SK-N-SH (cell line): ENCODE measurements at regions not wholly inside any gene's neighbourhood (a gene's known extent, or its start where the extent isn't known, plus 50 kb on each side); places are given as distances from the start of the nearest gene placed in this dataset.

ENCODE experiments used
- CTCF ChIA-PET: fragments of 300-600, 350-600 bp; formaldehyde crosslinking; extraction: SDS; loops from one replicate; lab custom pipeline; 2021; lab: Yijun Ruan, JAX
- POLR2A ChIA-PET: fragments of 350-600 bp; sonication (Branson Sonifier 250); formaldehyde crosslinking; extraction: SDS; loops from one replicate; lab custom pipeline; 2020; ENCODE audit warnings: antibody characterized with exemption, inconsistent platforms; lab: Yijun Ruan, JAX
- DNase-seq: peaks from one replicate; pipeline ENCODE4 v3.0.0; 2012
- H2AFZ ChIP-seq: fragments of 200-600 bp; sonication (generic); 2 replicates; pipeline ENCODE4 v1.8.1; 2016; ENCODE audit warnings: antibody characterized with exemption, mild to moderate bottlenecking, low read depth
- H3F3A ChIP-seq: fragments of 200-600 bp; sonication (generic); replicated peaks from 2 replicates; pipeline ENCODE3; 2016; ENCODE audit warnings: antibody characterized with exemption, mild to moderate bottlenecking; ENCODE audit not compliant: insufficient read depth
- H3K27ac ChIP-seq, 2 experiments: fragments of 200-500 bp in 1 of 2; fragments of 200-600 bp in 1 of 2; sonication (Bioruptor generic) in 1 of 2; sonication (generic), shearing (Covaris generic) in 1 of 2; 2 replicates each; pipeline versions ENCODE4 v1.5.1 to v1.6.1; 2014 to 2016; ENCODE audit warnings: low read depth in 2 of 2, inconsistent platforms in 1 of 2, low read length in 1 of 2, mild to moderate bottlenecking in 1 of 2, mixed read lengths in 1 of 2
- H3K27me3 ChIP-seq: fragments of 200-600 bp; sonication (generic), shearing (Covaris generic); 2 replicates; pipeline ENCODE4 v1.6.1; 2016; ENCODE audit warnings: mixed run types; ENCODE audit not compliant: insufficient read depth
- H3K36me3 ChIP-seq, 2 experiments: fragments of 200-500 bp in 1 of 2; fragments of 200-600 bp in 1 of 2; sonication (Bioruptor generic) in 1 of 2; sonication (generic) in 1 of 2; replicated peaks in 1 of 2; 2 replicates each; pipeline versions ENCODE3 to v1.5.1; 2014 to 2016; ENCODE audit warnings: low read length in 1 of 2, mild to moderate bottlenecking in 1 of 2; ENCODE audit not compliant: insufficient read depth in 2 of 2, control insufficient read depth in 1 of 2
- H3K4me1 ChIP-seq, 2 experiments: fragments of 200-500 bp in 1 of 2; fragments of 200-600 bp in 1 of 2; sonication (Bioruptor generic) in 1 of 2; sonication (generic), shearing (Covaris generic) in 1 of 2; 2 replicates each; pipeline versions ENCODE4 v1.5.1 to v1.6.1; 2014 to 2016; ENCODE audit warnings: low read depth in 1 of 2, low read length in 1 of 2, mixed run types in 1 of 2; ENCODE audit not compliant: insufficient read depth in 2 of 2, control insufficient read depth in 1 of 2
- H3K4me2 ChIP-seq: fragments of 200-600 bp; sonication (generic), shearing (Covaris generic); 2 replicates; pipeline ENCODE4 v1.6.1; 2017; ENCODE audit warnings: mixed run types
- H3K4me3 ChIP-seq, 2 experiments: fragments of 200-500 bp in 1 of 2; fragments of 200-600 bp in 1 of 2; sonication (Bioruptor generic) in 1 of 2; sonication (generic), shearing (Covaris generic) in 1 of 2; 2 replicates each; pipeline versions ENCODE4 v1.5.1 to v1.8.1; 2014 to 2016; ENCODE audit warnings: low read depth in 2 of 2, inconsistent platforms in 1 of 2, low read length in 1 of 2, mild to moderate bottlenecking in 1 of 2, mixed read lengths in 1 of 2, moderate library complexity in 1 of 2
- H3K79me2 ChIP-seq: fragments of 200-600 bp; sonication (generic); 2 replicates; pipeline ENCODE4 v1.8.1; 2017; ENCODE audit warnings: mild to moderate bottlenecking; ENCODE audit not compliant: insufficient read depth
- H3K9ac ChIP-seq: fragments of 200-600 bp; sonication (generic); 2 replicates; pipeline ENCODE4 v1.6.1; 2017; ENCODE audit warnings: mixed run types
- H3K9me2 ChIP-seq: fragments of 200-600 bp; sonication (generic); 2 replicates; pipeline ENCODE4 v1.6.1; 2017; ENCODE audit warnings: mixed run types
- H3K9me3 ChIP-seq: fragments of 200-600 bp; sonication (generic); 2 replicates; pipeline ENCODE4 v1.6.1; 2017; ENCODE audit warnings: mixed run types, mild to moderate bottlenecking, moderate library complexity
- H4K20me1 ChIP-seq: fragments of 200-600 bp; sonication (generic); 2 replicates; pipeline ENCODE4 v1.6.1; 2017; ENCODE audit warnings: mild to moderate bottlenecking, mixed run types; ENCODE audit not compliant: insufficient read depth
- CHD2 ChIP-seq: fragments of 150-350 bp; IDR thresholded peaks from 2 replicates; pipeline ENCODE4 v1.6.1; 2018; ENCODE audit warnings: low read length; ENCODE audit not compliant: partially characterized antibody
- EP300 ChIP-seq, 2 experiments: IDR thresholded peaks; 2 replicates each; pipeline versions ENCODE4 v1.4.0 to v1.6.1; 2012; ENCODE audit warnings: borderline replicate concordance in 1 of 2, low read depth in 1 of 2, low read length in 1 of 2
- FOXJ3 ChIP-seq: sonication (generic); formaldehyde crosslinking; IDR thresholded peaks from 2 replicates; pipeline ENCODE4 v1.5.1; 2020; ENCODE audit warnings: mild to moderate bottlenecking, missing genetic modification reagents
- GATA2 ChIP-seq: sonication (generic); formaldehyde crosslinking; IDR thresholded peaks from 2 replicates; pipeline ENCODE4 v1.5.0; 2020; ENCODE audit warnings: mild to moderate bottlenecking, missing genetic modification reagents
- MAX ChIP-seq: IDR thresholded peaks from 2 replicates; pipeline ENCODE4 v1.4.0; 2012; ENCODE audit warnings: low read depth
- MEF2A ChIP-seq: IDR thresholded peaks from 2 replicates; pipeline ENCODE4 v1.4.0; 2012; ENCODE audit warnings: low read depth, borderline replicate concordance
- MXI1 ChIP-seq: IDR thresholded peaks from 2 replicates; pipeline ENCODE4 v1.6.1; 2012; ENCODE audit warnings: mild to moderate bottlenecking, low read depth, low read length, improper control_type of control experiment
- POLR2AphosphoS5 ChIP-seq: IDR thresholded peaks from 2 replicates; pipeline ENCODE4 v1.6.1; 2012; ENCODE audit warnings: low read depth, low read length
- RAD21 ChIP-seq: IDR thresholded peaks from 2 replicates; pipeline ENCODE4 v1.6.1; 2012; ENCODE audit warnings: mild to moderate bottlenecking, low read length
- RCOR1 ChIP-seq: fragments of 150-350 bp; IDR thresholded peaks from 2 replicates; pipeline ENCODE4 v1.6.1; 2017; ENCODE audit warnings: antibody characterized with exemption, low read length
- REST ChIP-seq: IDR thresholded peaks from 2 replicates; pipeline ENCODE4 v1.6.1; 2012; ENCODE audit warnings: mild to moderate bottlenecking, low read depth, low read length, moderate library complexity
- SIN3A ChIP-seq: IDR thresholded peaks from 2 replicates; pipeline ENCODE4 v1.6.1; 2012; ENCODE audit warnings: low read depth, mild to moderate bottlenecking, low read length, moderate library complexity, borderline replicate concordance
- TCF12 ChIP-seq: IDR thresholded peaks from 2 replicates; pipeline ENCODE4 v1.4.0; 2012
- YY1 ChIP-seq: IDR thresholded peaks from 2 replicates; pipeline ENCODE4 v1.4.0; 2012; ENCODE audit warnings: low read depth, mild to moderate bottlenecking
- WGBS: methylation state at CpG from one replicate; pipeline ENCODE4 v1.1.6; 2017; ENCODE audit warnings: low lambda C conversion rate; 5-methylcytosine and 5-hydroxymethylcytosine counted together

- no peaks in the 10 kb centered on the region for H3F3A ChIP-seq
- peaks cover 0 to 2% of the 10 kb centered on the region in 2 experiments for H3K36me3 ChIP-seq
- no peaks in the 10 kb centered on the region for H3K79me2 ChIP-seq
- ChIA-PET POLR2A (no interaction called here), CTCF (interaction anchor here (0.7 to 2.4 kb wide), 6 partner anchors 10 to 85 kb away, joined by 3 to 7 read pairs (median 3); no protein-coding TSS in a partner anchor)
- no peak overlapping the region; a peak in 1 of 4 replicates for H3K4me3 ChIP-seq
- peak overlapping the region; percentile 33; the same call in 1 of the 2 replicates for H2AFZ ChIP-seq
- H3K27me3 ChIP-seq, result no peaks in the 10 kb centered on the region
- H4K20me1 ChIP-seq, result no peaks in the 10 kb centered on the region
- peak overlapping the region in 1 of 2 experiments; percentile 93; a peak in 2 of 4 replicates for H3K27ac ChIP-seq
- no peak for TF ChIP-seq REST
- TF ChIP-seq GATA2, result peak; percentile 96
- peak; percentile 51 for TF ChIP-seq RAD21
- TF ChIP-seq TCF12, result peak; percentile 26
- peak; percentile 82 for TF ChIP-seq CHD2
- TF ChIP-seq RCOR1, result peak; percentile 90
- peak in 1 of 2 experiments; percentile 85; a peak in 2 of 4 replicates for TF ChIP-seq EP300 (IDR thresholded peaks at IDR 0.05; ENCODE audit: borderline replicate concordance in 1 of 2, low read depth in 1 of 2, low read length in 1 of 2)
- no peak for TF ChIP-seq MAX
- no peak for TF ChIP-seq YY1
- peak; percentile 39; the same call in 1 of the 2 replicates for TF ChIP-seq MXI1
- peak; percentile 88 for TF ChIP-seq FOXJ3 (CRISPR knock-in tag)
- peaks cover 0 to 19% of the 10 kb centered on the region in 2 experiments; a peak in 2 of 4 replicates for H3K4me1 ChIP-seq
- no peaks in the 10 kb centered on the region for H3K9me3 ChIP-seq
- no peaks in the 10 kb centered on the region for H3K9me2 ChIP-seq
- H3K4me2 ChIP-seq, result no peak overlapping the region
- 53% methylated on average over 9 of the region's 9 CpGs for WGBS
- H3K9ac ChIP-seq, result no peak overlapping the region
- DNase-seq, result peak; percentile 43
These were observed 515.2 kb downstream of the ZEB2 start for GRCh38 chr2:144004742-144005141.

- Histone ChIP-seq H3K4me1 (peaks cover 0 to 19% of the 10 kb centered on the region in 2 experiments; a peak in 2 of 4 replicates), H3K4me3 (no peak overlapping the region), H3K27ac (peak overlapping the region in 1 of 2 experiments; percentile 93; a peak in 2 of 4 replicates), H3K9ac (no peak overlapping the region), H3K9me3 (no peaks in the 10 kb centered on the region), H3K9me2 (no peaks in the 10 kb centered on the region), H2AFZ (no peak overlapping the region), H3K79me2 (no peaks in the 10 kb centered on the region), H3K36me3 (peaks cover 0 to 2% of the 10 kb centered on the region in 2 experiments), H3F3A (no peaks in the 10 kb centered on the region), H4K20me1 (no peaks in the 10 kb centered on the region), H3K27me3 (no peaks in the 10 kb centered on the region), H3K4me2 (no peak overlapping the region)
- WGBS, result 96% methylated on average over 2 of the region's 2 CpGs
- POLR2A ChIA-PET, result no interaction called here
- TF ChIP-seq POLR2AphosphoS5 (no peak), SIN3A (no peak), MEF2A (no peak)
- DNase-seq, result no peak
- CTCF ChIA-PET, result interaction anchor here (0.7 kb wide), 1 partner anchor 1560 kb away, joined by 3 read pairs; no protein-coding TSS in a partner anchor
These were observed 516.4 kb downstream of the ZEB2 start for GRCh38 chr2:144003460-144004075.
